HG03558 (cell line): ENCODE measurements at regions not wholly inside any gene's neighbourhood (a gene's known extent, or its start where the extent isn't known, plus 50 kb on each side); places are given as distances from the start of the nearest gene placed in this dataset.
"Not testable (repeated sequence)": the region's sequence is repeated elsewhere in the genome, so short reads cannot be mapped to it uniquely, and the experiment has no call there.

Source experiments
- ATAC-seq: cut with Tn5 transposase; IDR thresholded peaks from one replicate; pipeline ENCODE4 v1.9.1; 2021; ENCODE audit warnings: moderate number of reproducible peaks; ENCODE audit not compliant: unreplicated experiment; ENCODE audit errors: extremely low read depth

GRCh38 chr2:16090650-16091575, 150.6 kb downstream of the MYCN start:
- no peak for ATAC-seq

GRCh38 chr2:16089491-16089890, 149.1 kb downstream of the MYCN start:
- ATAC-seq, result not testable (repeated sequence)

GRCh38 chr2:16088802-16089112, 148.4 kb downstream of the MYCN start:
- no peak for ATAC-seq

- no peak for ATAC-seq
Observed at GRCh38 chr2:16088035-16088801, 147.9 kb downstream of the MYCN start.

- not testable (repeated sequence) for ATAC-seq
Observed at GRCh38 chr2:16086136-16086535, 145.8 kb downstream of the MYCN start.

- no peak for ATAC-seq
Observed at GRCh38 chr2:16085073-16085472, 144.7 kb downstream of the MYCN start.

GRCh38 chr2:16084274-16084673, 143.9 kb downstream of the MYCN start:
- no peak for ATAC-seq

- ATAC-seq, result no peak
Observed at GRCh38 chr2:16082276-16082675, 141.9 kb downstream of the MYCN start.

- no peak for ATAC-seq
Observed at GRCh38 chr2:16081316-16082200, 141.2 kb downstream of the MYCN start.

- no peak for ATAC-seq
Observed at GRCh38 chr2:16080516-16080915, 140.2 kb downstream of the MYCN start.

- ATAC-seq, result no peak
Observed at GRCh38 chr2:16080071-16080470, 139.7 kb downstream of the MYCN start.

GRCh38 chr2:16079637-16080036, 139.3 kb downstream of the MYCN start:
- no peak for ATAC-seq

GRCh38 chr2:16077601-16078000, 137.3 kb downstream of the MYCN start:
- no peak for ATAC-seq

GRCh38 chr2:16076911-16077310, 136.6 kb downstream of the MYCN start:
- no peak for ATAC-seq

- ATAC-seq, result no peak
Observed at GRCh38 chr2:16075045-16076012, 135.0 kb downstream of the MYCN start.

GRCh38 chr2:16073921-16074425, 133.6 kb downstream of the MYCN start:
- ATAC-seq, result no peak

GRCh38 chr2:16073471-16073870, 133.1 kb downstream of the MYCN start:
- no peak for ATAC-seq

GRCh38 chr2:16072638-16073290, 132.4 kb downstream of the MYCN start:
- no peak for ATAC-seq
